ENCODE measurements at regions not wholly inside any gene's neighbourhood (a gene's known extent, or its start where the extent isn't known, plus 50 kb on each side); places are given as distances from the start of the nearest gene placed in this dataset.

DNA sequence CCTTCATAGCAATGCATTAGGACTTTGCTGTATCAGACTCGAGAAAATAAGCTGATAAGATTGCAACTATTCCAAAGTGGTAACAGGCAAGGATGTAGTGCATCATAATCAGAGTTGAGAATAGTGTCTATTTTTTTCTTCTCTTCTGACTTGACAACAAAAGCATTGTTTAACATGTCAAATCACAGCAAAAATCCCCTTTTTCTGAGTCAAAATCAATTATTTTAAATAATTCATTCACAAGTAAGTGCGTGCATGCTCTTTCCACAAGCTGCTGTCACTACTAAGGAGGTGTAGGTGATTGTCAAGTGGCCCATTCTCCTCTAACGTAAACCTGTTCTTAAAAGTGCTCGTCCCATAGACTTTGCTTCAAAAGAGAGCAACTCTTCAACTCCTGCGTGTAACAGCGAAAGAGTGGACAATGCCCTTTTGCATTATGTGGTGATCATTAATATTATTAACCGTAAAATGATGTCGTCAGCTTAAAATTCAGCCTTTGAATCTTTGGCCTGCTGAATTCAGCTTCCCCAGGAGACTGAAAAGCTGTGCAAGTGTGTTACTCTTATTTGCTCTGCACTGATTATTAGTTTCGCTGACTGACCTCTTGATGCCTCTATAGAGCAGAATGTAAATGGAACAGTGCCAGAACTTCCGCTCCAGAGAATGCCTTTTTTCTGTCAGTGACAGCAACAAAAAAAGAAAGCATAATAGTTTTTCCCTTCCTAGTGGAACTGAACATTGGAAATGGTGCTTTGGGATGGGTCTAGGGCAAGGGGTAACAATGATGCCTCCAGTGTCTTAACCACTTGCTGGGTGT lies 680.8 kb upstream of the SEMA6A start:
- no peak for DNase-seq

DNA sequence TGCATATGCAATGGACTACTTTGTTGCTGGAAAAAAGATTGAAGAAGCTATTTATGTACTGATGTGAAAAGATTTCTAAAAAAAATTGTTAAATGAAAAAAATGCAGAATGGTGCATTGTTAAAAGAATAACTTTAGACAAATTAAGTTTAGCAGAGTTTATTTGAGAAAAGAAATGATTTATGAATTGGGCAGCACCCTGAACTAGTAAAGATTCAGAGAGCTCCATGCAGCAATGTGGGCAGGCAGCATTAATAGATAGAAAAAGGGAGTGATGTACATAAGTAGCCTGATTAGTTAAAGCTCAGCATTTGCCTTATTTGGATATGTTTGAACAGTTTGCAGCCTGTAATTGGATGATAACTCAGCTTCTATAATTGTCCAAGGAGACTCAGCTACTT lies 677.9 kb upstream of the SEMA6A start:
- DNase-seq = no peak

DNA sequence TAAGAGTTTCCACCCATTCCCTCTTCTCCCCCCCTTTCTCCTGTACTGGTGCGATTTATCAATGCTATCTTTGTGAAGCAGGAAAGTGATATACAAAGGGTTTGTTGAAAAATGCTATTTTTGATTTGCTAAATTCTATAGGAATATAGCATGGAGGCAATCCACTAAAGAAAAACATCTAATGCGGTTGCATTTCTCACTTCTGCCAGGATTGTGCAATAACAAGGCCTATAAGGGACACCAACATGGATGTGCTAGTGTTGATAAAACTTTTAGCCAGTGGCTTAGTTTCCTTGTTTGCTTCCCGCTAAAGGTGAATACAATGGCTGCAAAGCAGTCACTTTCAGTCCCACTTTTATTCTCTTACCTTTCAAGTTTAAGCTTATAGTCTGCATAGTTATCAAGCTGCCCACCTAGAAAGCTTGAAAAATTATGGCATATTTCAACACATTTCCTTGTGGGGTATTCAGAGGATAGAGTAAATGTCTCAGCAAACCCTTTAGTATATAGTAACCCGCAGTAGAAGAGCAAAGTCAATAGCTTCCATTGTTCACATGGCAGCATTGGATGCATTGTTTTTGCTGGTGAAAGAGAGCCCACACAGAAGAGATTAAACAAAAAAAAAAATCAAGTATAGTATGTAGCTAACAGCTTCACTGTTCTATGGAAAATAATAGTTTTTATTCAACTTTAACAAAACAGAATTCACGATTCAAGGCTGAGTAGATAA lies 674.6 kb upstream of the SEMA6A start:
- no peak for DNase-seq

DNA sequence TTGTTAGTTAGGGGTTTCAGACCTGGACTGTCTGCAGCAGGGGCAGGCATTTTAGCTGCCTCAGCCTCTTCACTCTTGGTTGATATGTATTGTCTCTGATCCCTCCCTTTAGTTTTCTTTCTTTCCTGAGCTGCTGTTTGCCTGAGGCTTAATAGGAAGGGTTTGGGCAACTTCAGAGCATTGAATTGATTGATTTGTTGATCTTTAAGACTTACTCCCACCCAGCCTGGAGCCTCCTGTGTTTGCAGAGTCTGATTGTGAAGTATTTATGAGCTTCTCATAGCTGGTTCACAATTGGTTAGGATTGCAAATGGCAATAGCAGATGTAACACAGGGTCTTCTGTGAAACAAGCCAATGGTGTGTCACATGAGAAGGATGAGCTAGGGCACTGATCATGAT lies 671.8 kb upstream of the SEMA6A start:
- no peak for DNase-seq

DNA sequence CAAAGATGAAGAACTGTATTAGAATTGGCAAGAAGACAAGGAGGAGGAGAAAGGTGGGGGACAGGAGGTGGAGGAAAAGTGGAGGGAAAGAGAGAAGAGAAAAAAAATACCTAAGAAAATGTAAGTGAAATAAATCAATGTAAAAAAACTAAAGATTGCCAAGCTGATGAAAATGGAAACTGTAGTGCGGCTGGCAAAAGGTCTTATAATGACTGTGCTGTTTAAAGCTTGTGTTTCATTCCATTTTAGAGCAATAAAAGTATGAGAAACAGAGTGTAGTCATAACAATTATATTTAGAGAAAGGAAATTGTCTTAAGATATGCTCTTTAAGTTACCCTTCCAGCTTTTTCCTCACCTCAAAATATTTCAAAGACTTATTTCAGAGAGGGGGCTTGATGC lies 670.5 kb upstream of the SEMA6A start:
- DNase-seq = no peak

DNA sequence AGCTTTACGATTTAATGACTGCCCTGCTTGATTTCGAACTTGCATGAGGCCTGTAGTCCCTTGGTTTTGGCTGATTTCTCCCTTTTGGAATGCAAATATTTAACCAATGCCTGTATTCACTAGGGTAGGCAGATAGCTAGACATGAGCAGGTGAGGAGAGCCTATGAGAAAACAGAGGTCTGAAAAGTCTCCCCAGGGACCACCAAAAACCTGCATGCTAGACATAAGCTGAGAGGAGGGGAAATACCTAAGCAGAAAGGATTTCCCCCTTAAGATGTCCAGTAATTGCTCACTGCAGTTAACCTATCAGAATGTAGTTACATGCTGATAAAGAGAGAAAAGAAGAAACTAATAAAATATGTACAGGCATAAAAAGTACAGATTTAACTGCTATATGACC lies 667.4 kb upstream of the SEMA6A start:
- no peak for DNase-seq

DNA sequence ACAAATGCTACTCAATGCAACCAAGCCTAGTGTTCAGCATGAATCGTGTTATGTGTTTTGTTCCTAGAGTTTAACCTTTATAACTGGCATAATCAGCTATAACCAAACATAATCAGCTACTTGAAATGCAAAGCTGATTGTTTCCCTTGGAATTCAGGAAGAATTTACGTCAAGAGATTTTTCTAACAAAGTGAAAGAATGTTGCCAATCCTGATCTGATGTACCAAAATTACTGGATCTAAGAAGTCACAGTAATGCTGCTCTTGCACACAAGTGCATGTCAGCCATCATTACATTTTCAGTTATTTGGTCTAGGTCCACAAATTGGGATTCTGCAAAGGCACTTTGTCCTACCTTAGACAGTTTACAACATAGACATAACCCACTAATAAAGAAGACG lies 662.3 kb upstream of the SEMA6A start:
- no peak for DNase-seq

DNA sequence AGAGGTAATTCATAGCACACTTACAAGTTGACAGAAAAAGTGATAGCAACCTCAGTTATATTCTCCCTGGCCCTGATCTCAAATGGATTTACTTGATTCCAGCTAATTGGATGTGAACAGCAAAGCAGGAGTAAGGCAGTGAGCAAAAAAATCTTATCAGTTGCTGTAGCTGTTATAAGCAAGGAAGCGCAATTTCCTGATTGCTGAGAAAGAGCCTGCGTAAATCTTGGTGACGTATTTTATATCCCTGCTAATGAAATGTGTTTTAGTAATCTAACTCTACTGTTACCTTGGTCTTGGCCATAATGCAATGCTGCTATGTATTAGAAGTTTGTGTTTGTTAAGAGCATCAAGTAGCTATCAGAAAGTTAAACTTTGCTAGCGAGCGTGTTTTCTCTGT lies 661.2 kb upstream of the SEMA6A start:
- DNase-seq = no peak

DNA sequence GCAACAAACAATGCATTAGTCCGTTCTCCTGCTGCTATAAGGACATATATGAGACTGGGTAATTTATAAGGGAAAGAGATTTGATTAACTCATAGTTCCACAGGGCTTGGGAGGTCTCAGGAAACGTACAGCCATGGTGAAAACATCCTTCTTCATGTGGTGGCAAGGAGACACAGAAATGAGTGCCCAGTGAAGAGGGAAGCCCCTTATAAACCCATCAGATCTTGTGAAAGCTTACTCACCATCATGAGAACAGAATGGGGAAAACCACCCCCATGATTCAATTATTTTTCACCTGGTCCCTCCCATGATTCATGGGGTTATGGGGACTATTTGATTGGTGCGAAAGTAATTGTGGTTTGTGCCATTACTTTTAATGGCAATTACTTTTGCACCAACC lies 655.8 kb upstream of the SEMA6A start:
- DNase-seq = no peak

DNA sequence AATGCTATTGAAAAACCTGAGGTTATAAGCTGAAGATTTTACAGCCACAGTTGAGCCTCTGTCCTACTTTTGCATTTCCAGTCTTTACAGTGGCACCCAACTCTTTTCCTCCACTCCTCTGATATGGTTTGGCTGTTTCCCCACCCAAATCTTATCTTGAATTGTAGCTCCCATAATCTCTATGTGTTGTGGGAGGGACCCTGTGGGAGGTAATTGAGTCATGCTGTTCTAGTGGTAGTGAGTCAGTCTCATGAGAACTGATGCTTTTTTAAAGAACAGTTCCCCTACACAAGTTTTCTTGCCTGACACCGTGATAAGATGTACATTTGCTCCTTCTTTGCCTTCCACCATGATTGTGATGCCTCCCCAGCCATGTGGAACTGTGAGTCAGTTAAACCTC lies 646.1 kb upstream of the SEMA6A start:
- no peak for DNase-seq

DNA sequence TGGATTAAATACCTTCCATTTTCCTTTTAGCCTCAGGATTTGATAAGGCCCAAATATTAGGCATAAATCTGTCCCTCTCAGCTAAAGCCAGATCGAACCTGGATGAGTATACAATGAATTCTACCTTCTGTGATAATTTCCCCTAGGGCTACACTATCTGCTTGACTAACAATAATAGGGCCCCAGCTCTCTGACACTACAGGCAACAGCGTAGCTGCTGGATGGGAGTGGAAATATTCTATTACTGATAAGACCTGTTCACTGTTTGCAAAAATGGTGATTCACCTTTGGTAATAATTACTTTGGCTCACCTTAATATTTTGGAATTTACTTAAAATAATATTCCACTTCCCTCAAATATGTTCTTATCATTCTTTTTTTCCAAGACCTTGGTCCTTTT lies 644.2 kb upstream of the SEMA6A start:
- no peak for DNase-seq

DNA sequence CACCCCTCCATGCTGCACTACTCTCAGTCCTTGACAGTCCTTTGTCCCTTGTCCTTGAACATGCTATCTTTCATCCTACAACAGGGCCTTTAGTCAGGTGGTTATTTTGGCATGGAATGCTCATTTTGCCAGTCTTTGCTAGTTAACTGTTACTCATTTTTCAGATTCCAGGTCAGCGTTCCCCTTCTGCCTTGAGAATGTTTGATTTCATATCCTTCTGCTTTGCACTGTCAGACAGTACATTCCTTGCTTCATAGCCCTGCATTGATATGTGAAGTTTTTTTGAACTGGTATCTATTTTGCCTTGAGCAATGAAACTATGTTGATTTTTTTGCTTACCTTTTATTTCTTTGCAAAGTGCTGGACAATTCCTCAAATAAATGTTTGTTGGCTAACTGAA lies 638.2 kb upstream of the SEMA6A start:
- no peak for DNase-seq

DNA sequence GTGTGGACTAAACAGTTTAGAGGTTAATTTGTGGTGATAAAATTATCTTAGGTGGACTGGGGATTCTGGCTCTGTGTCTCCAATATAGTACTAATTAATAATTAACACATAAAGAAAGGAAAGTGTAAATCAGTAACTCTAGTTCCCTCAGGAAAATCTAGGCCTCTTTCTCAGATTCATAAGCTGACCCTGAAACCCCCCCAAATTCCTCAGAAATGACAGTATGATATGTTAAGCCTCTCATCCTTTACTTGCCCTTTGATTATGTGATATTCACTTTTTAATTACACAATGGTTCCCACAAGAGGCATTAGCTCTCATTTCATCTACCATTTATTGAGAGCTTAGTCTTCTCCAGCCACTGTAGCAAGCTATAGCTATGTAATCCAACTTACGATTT lies 636.2 kb upstream of the SEMA6A start:
- DNase-seq = no peak

DNA sequence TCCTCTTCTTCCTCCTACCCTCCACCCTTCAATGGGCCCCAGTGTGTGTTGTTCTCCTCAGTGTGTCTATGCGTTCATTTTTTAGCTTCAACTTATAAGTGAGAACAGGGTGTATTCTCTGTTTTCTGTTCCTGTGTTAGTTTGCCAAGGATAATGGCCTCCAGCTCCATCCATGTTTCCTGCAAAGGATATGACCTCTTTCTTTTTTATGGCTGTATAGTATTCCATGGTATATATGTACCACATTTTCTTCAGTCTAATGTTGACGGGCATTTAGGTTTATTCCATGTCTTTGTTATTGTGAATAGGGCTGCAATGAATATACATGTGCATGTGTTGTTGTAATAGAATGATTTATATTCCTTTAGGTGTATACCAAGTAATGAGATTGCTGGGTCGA lies 634.9 kb upstream of the SEMA6A start:
- DNase-seq = no peak

DNA sequence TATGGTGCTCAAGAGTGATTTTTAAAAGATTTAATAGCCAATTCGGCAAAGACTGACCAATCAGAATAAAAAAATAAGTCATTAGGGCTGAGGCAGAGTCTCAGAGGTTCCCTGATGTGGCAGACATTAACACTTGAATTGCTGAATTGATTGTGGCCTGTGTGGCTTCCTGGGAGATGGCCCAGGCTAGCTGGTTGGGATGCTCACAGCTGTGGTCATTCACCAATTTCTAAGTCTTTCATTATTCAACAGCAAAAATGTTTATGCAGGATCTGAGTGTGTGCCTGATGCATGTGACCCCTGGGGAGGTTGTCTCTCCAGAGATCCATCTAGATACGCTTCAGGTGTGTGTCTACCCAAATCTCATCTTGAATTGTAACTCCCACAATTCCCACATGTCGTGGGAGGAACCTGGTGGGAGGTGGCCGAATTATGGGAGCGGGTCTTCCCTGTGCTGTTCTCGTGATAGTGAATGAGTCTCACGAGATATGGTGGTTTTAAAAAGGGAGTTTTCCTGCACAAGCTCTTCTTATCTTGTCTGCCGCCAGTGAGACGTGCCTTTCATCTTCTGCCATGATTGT lies 632.6 kb upstream of the SEMA6A start:
- DNase-seq = no peak

DNA sequence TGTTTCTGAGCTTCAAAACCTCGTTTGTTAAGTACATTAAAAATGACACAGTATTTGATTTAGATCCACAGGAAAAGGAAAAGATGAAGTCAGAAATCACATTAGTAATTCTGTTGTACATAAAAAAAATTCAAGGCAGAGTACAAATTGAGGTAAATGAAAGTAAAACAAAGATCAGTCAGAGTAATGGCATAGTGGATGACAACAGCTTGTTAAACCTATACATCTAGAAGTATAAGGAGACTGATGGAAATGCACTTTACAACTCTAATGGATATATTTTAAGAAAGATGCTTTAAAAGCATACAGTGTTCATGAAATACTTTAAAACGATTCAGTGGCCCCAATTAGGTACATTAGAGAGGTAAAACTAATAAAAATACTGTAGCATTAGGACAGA lies 631.3 kb upstream of the SEMA6A start:
- no peak for DNase-seq

DNA sequence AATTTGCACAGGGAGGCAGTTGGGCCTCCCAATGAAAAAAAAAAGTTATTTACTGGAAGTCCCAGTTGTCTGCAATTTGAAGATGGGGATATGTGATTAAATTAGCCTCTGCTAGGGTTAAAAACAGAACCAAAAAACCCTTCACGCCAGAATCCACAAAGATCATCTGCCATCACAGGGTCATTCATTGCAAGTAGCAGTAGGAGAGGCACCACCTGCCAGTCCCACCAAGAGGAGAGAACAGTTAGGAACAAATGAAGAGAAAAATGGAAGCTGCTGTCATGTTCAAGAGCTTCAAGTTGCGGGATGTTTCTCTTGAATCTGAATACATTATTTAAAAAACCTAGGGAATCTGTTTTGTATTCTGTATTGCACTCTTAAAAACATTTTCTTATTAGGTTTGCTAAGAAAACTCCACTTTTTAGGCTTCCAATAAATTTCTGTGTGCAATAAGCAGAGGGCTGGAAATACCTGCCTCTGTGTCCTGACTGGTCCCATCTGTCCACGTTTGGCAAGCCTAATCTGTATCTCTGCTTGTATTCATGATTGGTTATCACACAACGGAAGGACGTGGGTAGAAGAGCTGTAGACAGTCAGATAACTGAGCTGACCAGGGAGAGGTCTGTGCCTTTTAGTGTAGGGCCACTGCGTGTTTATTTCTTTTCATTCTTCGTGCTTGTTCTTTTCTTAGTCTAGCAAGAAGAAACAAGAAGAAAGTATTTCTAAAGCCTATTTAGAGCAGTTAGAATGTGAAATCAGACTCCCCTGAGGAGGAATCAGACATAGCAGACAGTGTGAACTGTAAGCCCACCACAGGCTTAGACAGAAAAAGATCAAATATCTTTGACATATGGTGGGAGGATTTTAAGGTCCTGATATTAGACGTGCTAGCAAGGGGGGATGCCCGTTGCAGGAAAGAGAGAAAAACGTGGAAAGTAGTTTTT lies 630.6 kb upstream of the SEMA6A start:
- DNase-seq = no peak

DNA sequence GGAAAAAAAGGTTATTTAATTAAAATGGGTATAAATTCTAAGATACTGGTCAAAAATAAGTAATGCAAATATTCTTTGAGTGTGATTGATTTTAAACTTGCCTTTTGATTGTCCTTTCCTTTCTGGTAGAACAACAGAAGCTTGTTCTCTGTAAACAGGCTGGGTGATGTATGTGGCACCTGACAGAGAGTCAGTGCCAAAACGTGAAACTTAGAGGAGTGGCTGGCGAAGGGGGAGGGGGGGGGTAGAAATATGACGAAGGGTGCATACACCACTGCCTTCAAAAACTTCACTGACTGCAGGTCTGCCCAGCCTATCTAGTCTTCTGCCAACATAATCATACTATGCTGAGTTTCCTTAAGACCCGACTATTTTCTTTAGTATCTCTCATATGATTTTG lies 629.8 kb upstream of the SEMA6A start:
- no peak for DNase-seq

DNA sequence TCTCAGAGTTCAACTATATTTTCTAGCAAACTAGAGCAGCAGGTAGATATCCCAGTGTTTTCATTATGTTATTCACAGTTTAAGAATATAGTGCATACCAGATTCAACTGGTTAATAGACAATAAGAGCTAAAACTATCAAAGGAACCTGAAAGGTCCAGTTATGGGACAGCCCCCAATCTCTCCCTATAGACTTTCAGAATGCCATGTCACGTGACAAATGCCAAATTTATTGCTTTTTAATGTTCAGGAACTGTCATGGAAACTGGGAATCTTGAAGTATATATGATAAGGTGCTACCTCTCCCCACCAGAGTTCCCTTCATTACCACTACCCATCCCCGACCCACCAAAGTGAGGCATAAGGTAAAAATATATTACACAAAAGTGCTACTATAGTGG lies 629.0 kb upstream of the SEMA6A start:
- no peak for DNase-seq

DNA sequence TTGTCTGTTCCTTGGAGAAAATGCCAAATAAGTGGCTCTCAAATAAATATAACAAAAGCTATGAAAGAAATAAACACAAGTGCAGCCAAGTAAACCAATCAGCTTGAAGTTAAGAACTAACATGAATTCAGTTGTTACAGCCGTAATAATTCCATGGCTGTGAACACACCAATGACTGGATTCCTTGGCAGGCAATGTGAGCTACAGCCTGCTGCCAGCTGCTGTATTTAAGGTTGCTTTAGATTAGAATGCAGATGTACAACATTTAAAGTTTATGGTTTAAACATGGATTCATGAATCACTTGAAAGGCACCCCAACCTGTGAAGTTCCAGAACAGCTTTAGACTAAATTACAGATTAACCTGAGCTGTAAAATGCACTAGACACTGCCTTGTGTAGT lies 626.4 kb upstream of the SEMA6A start:
- no peak for DNase-seq

DNA sequence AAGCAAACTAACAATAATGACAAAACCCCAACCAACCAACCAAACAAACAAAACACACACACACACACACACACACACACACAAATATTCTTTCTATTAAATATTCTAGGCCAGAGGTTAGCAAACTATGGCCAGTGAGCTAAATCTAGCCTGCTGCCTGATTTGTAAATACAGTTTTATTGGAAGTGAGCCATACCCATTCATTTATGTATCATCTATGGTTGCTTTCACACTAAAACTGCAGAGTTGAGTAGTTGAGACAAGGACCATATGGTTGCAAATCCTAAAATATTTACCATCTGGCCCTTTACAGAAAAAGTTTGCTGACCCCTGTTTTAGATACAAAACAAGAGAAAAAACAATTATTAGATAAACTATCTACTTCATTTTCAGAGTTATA lies 620.5 kb upstream of the SEMA6A start:
- DNase-seq = no peak

DNA sequence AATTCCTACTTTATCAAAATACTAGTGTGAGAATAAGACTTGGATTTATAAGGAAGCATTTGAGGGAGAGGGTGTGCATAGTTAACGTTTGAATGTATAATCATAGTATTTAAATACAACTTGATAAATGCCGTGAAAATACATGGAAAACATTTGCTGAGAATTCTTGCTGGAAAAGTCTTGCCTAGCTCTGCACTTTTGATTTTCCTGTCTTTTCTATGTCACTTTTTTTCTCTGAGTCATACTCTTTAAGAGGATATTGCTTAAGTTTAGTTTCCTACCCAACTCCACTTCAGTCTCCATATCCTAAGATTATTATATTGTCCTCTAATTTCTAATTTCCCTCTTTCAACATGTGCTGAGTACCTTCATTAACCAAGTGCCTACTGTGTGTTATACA lies 616.6 kb upstream of the SEMA6A start:
- DNase-seq = no peak

DNA sequence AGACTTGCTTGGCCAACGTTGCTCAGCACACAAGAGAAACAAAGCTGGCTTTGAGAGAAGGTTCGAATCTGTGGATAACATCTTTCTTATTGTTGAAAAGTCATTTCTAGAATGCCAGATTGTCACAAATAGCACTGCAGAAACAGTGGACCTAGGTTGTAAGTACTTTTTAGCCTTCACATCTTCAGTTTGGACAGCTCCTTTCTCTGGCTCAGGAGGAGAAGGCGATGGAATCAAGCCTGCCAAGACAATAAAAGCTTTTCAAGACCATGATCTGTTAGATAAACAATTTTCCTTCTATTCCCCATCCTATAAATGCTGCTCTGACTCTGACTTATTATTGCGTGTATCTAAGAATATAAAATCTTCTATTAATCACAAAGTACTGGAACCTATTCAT lies 615.2 kb upstream of the SEMA6A start:
- no peak for DNase-seq
